SK-N-MC (cell line): ENCODE measurements at regions not wholly inside any gene's neighbourhood (a gene's known extent, or its start where the extent isn't known, plus 50 kb on each side); places are given as distances from the start of the nearest gene placed in this dataset.

Experiments
- DNase-seq: peaks from one replicate; pipeline ENCODE4 v3.0.0-alpha.2; 2011; ENCODE audit warnings: low read depth, low spot score
- H3K27ac ChIP-seq: fragments of 200-600 bp; sonication (generic); 2 replicates; pipeline ENCODE4 v1.5.1; 2016; ENCODE audit warnings: mixed run types
- H3K36me3 ChIP-seq: fragments of 200-600 bp; sonication (generic); 2 replicates; pipeline ENCODE4 v1.6.1; 2017; ENCODE audit warnings: antibody characterized with exemption, low read length, mixed read lengths; ENCODE audit not compliant: insufficient read depth
- H3K4me3 ChIP-seq: fragments of 200-600 bp; sonication (generic); 2 replicates; pipeline ENCODE4 v1.5.1; 2016
- H3K9ac ChIP-seq: fragments of 200-600 bp; sonication (generic); 2 replicates; pipeline ENCODE4 v1.8.0; 2017; ENCODE audit warnings: mixed run types, mixed read lengths; ENCODE audit not compliant: insufficient read length
- H3K9me3 ChIP-seq: fragments of 200-600 bp; sonication (generic); 2 replicates; pipeline ENCODE4 v1.6.1; 2017; ENCODE audit warnings: low read depth, mild to moderate bottlenecking, antibody characterized with exemption, low read length, moderate library complexity, mixed read lengths
- EZH2 ChIP-seq: fragments of 200-600 bp; sonication (generic); IDR thresholded peaks from one replicate; pipeline ENCODE4 v1.6.1; 2017; ENCODE audit warnings: antibody characterized with exemption
- FOXP2 ChIP-seq: optimal IDR thresholded peaks from 2 replicates; pipeline ENCODE3; 2011; ENCODE audit warnings: mild to moderate bottlenecking, moderate library complexity; ENCODE audit not compliant: insufficient read depth; ENCODE audit errors: extremely low read length, control extremely low read depth
- POLR2AphosphoS5 ChIP-seq: IDR thresholded peaks from 2 replicates; pipeline ENCODE4 v1.6.1; 2012; ENCODE audit warnings: mild to moderate bottlenecking, low read depth, low read length, borderline replicate concordance

GRCh38 chr9:78567693-78568092, 270.8 kb downstream of the PSAT1 start:
- Histone ChIP-seq H3K9ac (no peak overlapping the region), H3K9me3 (no peaks in the 10 kb centered on the region), H3K4me3 (no peak overlapping the region), H3K27ac (no peak overlapping the region), H3K36me3 (no peaks in the 10 kb centered on the region)
- TF ChIP-seq EZH2 = no peak
- TF ChIP-seq POLR2AphosphoS5 = no peak
- TF ChIP-seq FOXP2 = no peak
- no peak for DNase-seq

GRCh38 chr9:78568774-78569173, 271.8 kb downstream of the PSAT1 start:
- H3K9me3 ChIP-seq = no peaks in the 10 kb centered on the region
- no peak for TF ChIP-seq FOXP2
- no peak for TF ChIP-seq POLR2AphosphoS5
- TF ChIP-seq EZH2 = no peak
- no peak overlapping the region for H3K9ac ChIP-seq
- H3K4me3 ChIP-seq = no peak overlapping the region
- no peak overlapping the region for H3K27ac ChIP-seq
- DNase-seq = no peak
- H3K36me3 ChIP-seq = no peaks in the 10 kb centered on the region

- no peaks in the 10 kb centered on the region for H3K36me3 ChIP-seq
- DNase-seq = no peak
- TF ChIP-seq FOXP2 (no peak), POLR2AphosphoS5 (no peak), EZH2 (no peak)
These were observed 275.3 kb downstream of the PSAT1 start for GRCh38 chr9:78572266-78572665.

GRCh38 chr9:78573205-78573604, 276.3 kb downstream of the PSAT1 start:
- H3K9me3 ChIP-seq = no peaks in the 10 kb centered on the region
- no peak for DNase-seq
- no peak overlapping the region for H3K27ac ChIP-seq
- no peak overlapping the region for H3K9ac ChIP-seq
- H3K36me3 ChIP-seq = no peaks in the 10 kb centered on the region
- H3K4me3 ChIP-seq = no peak overlapping the region
- TF ChIP-seq POLR2AphosphoS5 = no peak
- no peak for TF ChIP-seq FOXP2
- TF ChIP-seq EZH2 = no peak

More at GRCh38 chr9:78572266-78572665, 275.3 kb downstream of the PSAT1 start:
- Histone ChIP-seq H3K9ac (no peak overlapping the region), H3K27ac (no peak overlapping the region), H3K4me3 (no peak overlapping the region), H3K9me3 (no peaks in the 10 kb centered on the region)

- H3K4me3 ChIP-seq = no peak overlapping the region
- DNase-seq = no peak
- TF ChIP-seq POLR2AphosphoS5 (no peak), EZH2 (no peak), FOXP2 (no peak)
- no peak overlapping the region for H3K27ac ChIP-seq
- no peaks in the 10 kb centered on the region for H3K9me3 ChIP-seq
- no peaks in the 10 kb centered on the region for H3K36me3 ChIP-seq
- no peak overlapping the region for H3K9ac ChIP-seq
These were observed 276.7 kb downstream of the PSAT1 start for GRCh38 chr9:78573669-78574068.

- Histone ChIP-seq H3K9ac (no peak overlapping the region), H3K36me3 (no peaks in the 10 kb centered on the region), H3K4me3 (no peak overlapping the region), H3K27ac (no peak overlapping the region), H3K9me3 (no peaks in the 10 kb centered on the region)
- DNase-seq = peak; percentile 8
- no peak for TF ChIP-seq FOXP2
- no peak for TF ChIP-seq POLR2AphosphoS5
- no peak for TF ChIP-seq EZH2
These were observed 277.6 kb downstream of the PSAT1 start for GRCh38 chr9:78574354-78575045.

- Histone ChIP-seq H3K4me3 (no peak overlapping the region), H3K36me3 (no peaks in the 10 kb centered on the region), H3K9ac (no peak overlapping the region), H3K9me3 (no peaks in the 10 kb centered on the region), H3K27ac (no peak overlapping the region)
- TF ChIP-seq EZH2 (no peak), POLR2AphosphoS5 (no peak), FOXP2 (no peak)
- no peak for DNase-seq
These were observed 278.2 kb downstream of the PSAT1 start for GRCh38 chr9:78575081-78575480.

GRCh38 chr9:78575771-78576170, 278.8 kb downstream of the PSAT1 start:
- TF ChIP-seq POLR2AphosphoS5 = no peak
- no peak for TF ChIP-seq EZH2
- no peak for TF ChIP-seq FOXP2
- Histone ChIP-seq H3K9me3 (no peaks in the 10 kb centered on the region), H3K4me3 (no peak overlapping the region), H3K36me3 (no peaks in the 10 kb centered on the region), H3K9ac (no peak overlapping the region), H3K27ac (no peak overlapping the region)
- DNase-seq = no peak

GRCh38 chr9:78577156-78577906, 280.4 kb downstream of the PSAT1 start:
- no peak overlapping the region for H3K4me3 ChIP-seq
- no peak overlapping the region for H3K27ac ChIP-seq

More at GRCh38 chr9:78577156-78577906, 280.4 kb downstream of the PSAT1 start:
- Histone ChIP-seq H3K9ac (no peak overlapping the region), H3K9me3 (no peaks in the 10 kb centered on the region), H3K36me3 (no peaks in the 10 kb centered on the region)
- DNase-seq = no peak
- TF ChIP-seq POLR2AphosphoS5 = no peak
- TF ChIP-seq FOXP2 = no peak
- TF ChIP-seq EZH2 = no peak
